Cardiac fibroblast (primary cell): ENCODE measurements at regions not wholly inside any gene's neighbourhood (a gene's known extent, or its start where the extent isn't known, plus 50 kb on each side); places are given as distances from the start of the nearest gene placed in this dataset.

ENCODE experiments used
- DNase-seq, 2 donors: peaks; one replicate each; pipeline versions ENCODE4 v3.0.0 to v3.0.0-alpha.2; 2010; ENCODE audit warnings: low read depth in 2 of 2
- H3K4me3 ChIP-seq, 2 donors: replicated peaks in 1 of 2; 1 replicate in 1 of 2; 2 replicates in 1 of 2; pipeline ENCODE4 v1.5.1; 2011; ENCODE audit warnings: low read depth in 2 of 2, low read length in 2 of 2, mild to moderate bottlenecking in 2 of 2, moderate library complexity in 1 of 2
- CTCF ChIP-seq: IDR thresholded peaks from one replicate; pipeline ENCODE4 v1.5.1; 2011; ENCODE audit warnings: low read depth, mild to moderate bottlenecking, low read length, inconsistent platforms

DNA sequence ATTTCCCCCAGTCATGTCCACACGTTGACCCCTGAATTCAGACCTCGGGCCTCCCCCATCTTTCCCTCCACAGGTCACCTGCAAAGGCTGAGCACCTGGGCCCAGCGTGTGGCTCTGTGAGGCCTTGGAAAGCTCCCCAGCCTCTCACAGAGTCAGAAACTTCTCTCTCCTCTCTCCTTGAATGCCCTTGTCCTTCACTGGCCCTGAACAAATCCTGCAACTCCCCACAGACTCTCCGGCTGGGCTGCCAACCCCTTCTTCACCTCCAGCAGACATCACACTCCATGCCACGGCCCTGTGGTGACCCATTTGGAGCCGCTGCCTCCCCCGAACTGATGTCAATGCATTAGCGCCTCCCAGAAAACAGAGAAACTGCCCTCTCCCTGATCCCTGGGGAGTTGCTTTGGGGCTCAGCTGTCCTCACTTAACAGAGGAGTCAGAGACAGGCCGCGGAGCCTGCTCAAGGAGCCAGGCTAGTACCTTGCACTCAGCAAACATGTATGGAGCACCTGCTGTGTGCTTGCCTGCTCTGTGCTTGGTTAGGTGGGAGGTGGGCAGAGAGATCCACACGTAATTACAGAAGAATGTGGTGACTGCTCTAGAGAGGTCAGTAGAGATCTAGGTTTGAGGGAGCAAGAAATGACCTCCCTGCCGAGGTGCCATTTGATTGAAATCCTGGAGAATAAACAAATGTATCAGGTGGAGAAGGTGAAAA, 99.2 kb upstream of the PWP1 start:
- DNase-seq = no peak
- H3K4me3 ChIP-seq = no peak overlapping the region
- no peak for TF ChIP-seq CTCF

DNA sequence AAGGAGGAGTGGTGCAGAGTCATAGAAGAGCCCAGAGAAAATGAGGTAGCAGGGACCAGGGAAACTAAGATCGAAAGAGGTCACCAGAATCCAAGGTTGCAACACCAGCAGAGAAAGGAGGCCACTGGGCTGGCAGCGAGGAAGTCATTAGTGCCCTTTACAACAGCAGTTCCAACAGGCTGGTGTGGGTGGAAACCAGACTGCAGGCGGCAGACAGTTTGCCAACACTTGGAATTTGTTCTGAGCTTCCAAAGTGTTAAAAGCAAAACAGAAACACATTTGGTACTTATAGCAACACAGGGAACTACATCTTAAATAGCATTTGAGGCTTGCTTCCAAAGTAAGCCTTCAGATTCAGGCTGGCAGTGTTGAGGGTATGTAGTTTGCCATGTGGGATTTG, 95.2 kb upstream of the PWP1 start:
- no peak for TF ChIP-seq CTCF
- no peak overlapping the region for H3K4me3 ChIP-seq
- DNase-seq = no peak

DNA sequence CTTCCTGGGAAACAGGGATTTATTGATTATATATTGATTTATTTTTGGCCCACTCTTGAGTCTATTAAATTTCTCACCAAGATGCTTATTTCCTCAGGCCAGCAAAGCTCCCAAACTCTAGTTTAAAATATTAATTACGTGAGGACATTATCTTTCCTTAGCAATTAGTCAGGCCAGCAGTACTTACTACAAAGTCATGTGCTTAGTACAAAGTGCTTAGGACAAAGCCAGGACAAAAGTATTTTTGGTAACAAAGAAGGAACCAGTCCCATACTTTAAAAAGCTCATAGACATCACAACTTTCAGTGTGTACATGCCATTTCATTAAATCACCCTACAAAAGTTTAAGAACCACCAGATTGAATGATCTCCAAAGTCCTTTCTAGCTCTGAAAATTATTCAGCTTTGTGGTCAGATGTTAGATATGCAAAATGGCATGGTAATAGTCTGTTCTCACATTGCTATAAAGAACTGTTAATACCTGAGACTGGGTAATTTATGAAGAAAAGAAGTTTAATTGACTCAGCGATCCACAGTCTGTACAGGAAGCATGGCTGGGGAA, 94.7 kb upstream of the PWP1 start:
- H3K4me3 ChIP-seq = no peak overlapping the region
- DNase-seq = no peak
- TF ChIP-seq CTCF = no peak

DNA sequence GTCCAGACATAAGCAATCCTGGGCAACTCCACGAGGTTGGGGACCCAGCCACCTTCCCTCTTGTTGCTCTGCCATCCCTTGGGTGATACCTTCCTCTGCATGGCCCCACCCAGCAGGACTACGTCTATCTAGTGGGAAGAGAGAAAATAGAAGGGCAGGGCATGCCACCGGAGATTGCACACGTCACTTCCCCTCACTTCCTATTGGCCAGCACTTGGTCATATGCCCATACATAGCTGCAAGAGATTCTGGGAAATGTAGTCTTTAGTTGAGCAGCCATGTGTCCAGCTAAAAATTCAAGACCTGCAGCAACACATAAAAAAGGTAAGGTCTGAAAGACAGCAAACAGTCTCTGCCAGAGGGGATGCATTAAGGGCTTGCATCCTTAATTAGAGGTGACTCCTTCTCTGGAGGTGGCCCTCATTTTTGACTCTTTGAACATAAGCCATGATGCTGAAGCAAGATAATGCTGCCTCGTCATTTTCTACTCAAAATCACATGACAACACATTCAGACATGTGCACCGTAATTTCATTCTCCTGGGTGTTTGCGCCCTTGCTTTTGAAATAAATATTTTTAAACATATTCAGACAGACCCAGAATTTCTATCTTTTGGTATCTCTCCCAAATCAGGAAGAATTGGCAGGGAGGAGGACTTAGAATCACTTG, 91.8 kb upstream of the PWP1 start:
- no peak for TF ChIP-seq CTCF
- DNase-seq = peak in 1 of 2 donors; percentile 38
- H3K4me3 ChIP-seq = no peak overlapping the region

DNA sequence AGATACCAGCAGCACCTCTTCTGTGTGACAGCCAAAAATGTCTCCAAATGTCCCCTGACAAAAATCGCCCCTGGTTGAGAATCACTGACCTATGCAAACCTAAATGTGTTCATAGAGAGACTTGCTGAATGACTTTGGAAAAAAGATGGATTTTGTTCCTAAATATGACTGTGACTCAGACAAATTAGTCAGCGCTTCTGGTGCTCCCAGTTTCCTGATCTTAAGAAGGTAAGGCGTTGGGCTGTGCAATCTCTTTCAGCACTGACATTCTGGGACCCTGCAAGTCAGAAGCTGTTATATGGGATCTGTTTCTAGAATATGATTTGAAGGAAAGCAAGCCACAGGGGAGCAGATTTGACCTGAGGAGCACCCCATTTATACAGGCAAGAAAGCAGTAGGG, 90.6 kb upstream of the PWP1 start:
- DNase-seq = peak in 1 of 2 donors; percentile 58
- H3K4me3 ChIP-seq = no peak overlapping the region
- no peak for TF ChIP-seq CTCF

GRCh38 chr12:107597695-107598410, 87.7 kb upstream of the PWP1 start:
- H3K4me3 ChIP-seq = no peak overlapping the region
- DNase-seq = no peak
- TF ChIP-seq CTCF = no peak
